Liver (tissue), 8 donors: ENCODE measurements at regions not wholly inside any gene's neighbourhood (a gene's known extent, or its start where the extent isn't known, plus 50 kb on each side); places are given as distances from the start of the nearest gene placed in this dataset.

ENCODE experiments used
- DNase-seq: peaks from one replicate; pipeline ENCODE4 v3.0.0-alpha.2; 2017; ENCODE audit warnings: low spot score
- H3K27ac ChIP-seq, 2 donors: one replicate each; pipeline ENCODE4 v1.7.0; 2013; ENCODE audit warnings: inconsistent platforms in 2 of 2, low read length in 2 of 2, control low read depth in 1 of 2, low read depth in 1 of 2, mild to moderate bottlenecking in 1 of 2
- H3K27me3 ChIP-seq, 4 donors: one replicate each; pipeline versions ENCODE4 v1.6.1 to v1.7.0; 2013; ENCODE audit warnings: low read length in 3 of 4, inconsistent platforms in 1 of 4, mild to moderate bottlenecking in 1 of 4, moderate library complexity in 1 of 4; ENCODE audit not compliant: control insufficient read depth in 4 of 4, insufficient read depth in 4 of 4
- H3K36me3 ChIP-seq, 4 donors: one replicate each; pipeline versions ENCODE4 v1.6.1 to v1.7.0; 2013; ENCODE audit warnings: low read length in 3 of 4, mild to moderate bottlenecking in 3 of 4, low read depth in 1 of 4, moderate library complexity in 1 of 4; ENCODE audit not compliant: control insufficient read depth in 4 of 4, insufficient read depth in 3 of 4
- H3K4me1 ChIP-seq, 4 donors: one replicate each; pipeline versions ENCODE4 v1.6.1 to v1.7.0; 2013; ENCODE audit warnings: low read length in 3 of 4, mild to moderate bottlenecking in 3 of 4, moderate library complexity in 1 of 4; ENCODE audit not compliant: control insufficient read depth in 4 of 4, insufficient read depth in 4 of 4
- H3K4me3 ChIP-seq, 3 donors: one replicate each; pipeline versions ENCODE4 v1.6.1 to v1.7.0; 2013; ENCODE audit warnings: low read length in 3 of 3, control low read depth in 1 of 3, low read depth in 1 of 3, mild to moderate bottlenecking in 1 of 3
- H3K9ac ChIP-seq, 2 donors: one replicate each; pipeline ENCODE4 v1.7.0; 2013; ENCODE audit warnings: low read length in 2 of 2, mild to moderate bottlenecking in 2 of 2, moderate library complexity in 2 of 2, control low read depth in 1 of 2, low read depth in 1 of 2
- H3K9me3 ChIP-seq, 4 donors: one replicate each; pipeline versions ENCODE4 v1.6.1 to v1.7.0; 2013; ENCODE audit warnings: low read length in 3 of 4; ENCODE audit not compliant: control insufficient read depth in 4 of 4
- CTCF ChIP-seq: fragments of 150-350 bp; IDR thresholded peaks from 2 replicates; pipeline ENCODE4 v1.5.1; 2017; ENCODE audit warnings: improper control_type of control experiment, low read depth, low read length; ENCODE audit not compliant: missing input control
- EGR1 ChIP-seq, 2 donors: IDR thresholded peaks; 2 replicates each; pipeline ENCODE4 v1.6.1; 2016 to 2018; ENCODE audit warnings: antibody characterized with exemption in 2 of 2, low read depth in 2 of 2
- FOXA1 ChIP-seq: IDR thresholded peaks from 2 replicates; pipeline ENCODE4 v1.6.1; 2016; ENCODE audit warnings: antibody characterized with exemption
- FOXA2 ChIP-seq: IDR thresholded peaks from 2 replicates; pipeline ENCODE4 v1.6.1; 2016; ENCODE audit warnings: antibody characterized with exemption
- GABPA ChIP-seq, 2 donors: IDR thresholded peaks in 1 of 2; conservative IDR thresholded peaks in 1 of 2; 2 replicates each; pipeline ENCODE4 v1.6.1; 2016; ENCODE audit warnings: antibody characterized with exemption in 2 of 2, mild to moderate bottlenecking in 1 of 2, moderate library complexity in 1 of 2
- HNF4A ChIP-seq, 2 donors: conservative IDR thresholded peaks; 2 replicates each; pipeline ENCODE4 v1.6.1; 2016; ENCODE audit warnings: antibody characterized with exemption in 2 of 2, mild to moderate bottlenecking in 2 of 2
- HNF4G ChIP-seq: IDR thresholded peaks from 2 replicates; pipeline ENCODE4 v1.6.1; 2016; ENCODE audit warnings: antibody characterized with exemption
- JUND ChIP-seq, 2 donors: IDR thresholded peaks; 2 replicates each; pipeline ENCODE4 v1.6.1; 2016; ENCODE audit warnings: antibody characterized with exemption in 2 of 2
- MAX ChIP-seq: IDR thresholded peaks from 2 replicates; pipeline ENCODE4 v1.6.1; 2016; ENCODE audit warnings: antibody characterized with exemption
- NR2F2 ChIP-seq: IDR thresholded peaks from 2 replicates; pipeline ENCODE4 v1.6.1; 2016; ENCODE audit warnings: antibody characterized with exemption
- REST ChIP-seq: IDR thresholded peaks from 2 replicates; pipeline ENCODE4 v1.6.1; 2016; ENCODE audit warnings: antibody characterized with exemption, mild to moderate bottlenecking
- SP1 ChIP-seq: IDR thresholded peaks from 2 replicates; pipeline ENCODE4 v1.6.1; 2018; ENCODE audit warnings: antibody characterized with exemption, mild to moderate bottlenecking
- TAF1 ChIP-seq: conservative IDR thresholded peaks from 2 replicates; pipeline ENCODE4 v1.6.1; 2016; ENCODE audit warnings: antibody characterized with exemption, mild to moderate bottlenecking
- YY1 ChIP-seq: IDR thresholded peaks from 2 replicates; pipeline ENCODE4 v1.6.1; 2016; ENCODE audit warnings: antibody characterized with exemption, mild to moderate bottlenecking
- ZBTB33 ChIP-seq: IDR thresholded peaks from 2 replicates; pipeline ENCODE4 v1.6.1; 2016; ENCODE audit warnings: antibody characterized with exemption
- WGBS: extraction: QIAGEN DNeasy Blood & Tissue Kit; methylation state at CpG from one replicate; pipeline ENCODE4 v1.1.7; 2013; 5-methylcytosine and 5-hydroxymethylcytosine counted together
- donor health status: healthy.
- donor health status: healthy.
- donor health status: healthy.
- donor health status: healthy.
- donor health status: healthy.

GRCh38 chr10:31213959-31214358 is 105.1 kb upstream of the ZEB1 start (continued):
- no peak for TF ChIP-seq REST
- no peak for TF ChIP-seq YY1

- Histone ChIP-seq H3K4me3 (no peak overlapping the region), H3K27ac (no peak overlapping the region), H3K9ac (no peak overlapping the region), H3K4me1 (no peaks in the 10 kb centered on the region), H3K36me3 (no peaks in the 10 kb centered on the region), H3K27me3 (no peaks in the 10 kb centered on the region), H3K9me3 (no peaks in the 10 kb centered on the region)
- no peak for TF ChIP-seq ZBTB33
- TF ChIP-seq TAF1 = no peak
- TF ChIP-seq HNF4A (conservative IDR thresholded peaks at IDR 0.05) = no peak
- no peak for TF ChIP-seq NR2F2
- no peak for TF ChIP-seq SP1
- no peak for TF ChIP-seq JUND (IDR thresholded peaks at IDR 0.05)
- no peak for TF ChIP-seq GABPA (IDR thresholded peaks at IDR 0.05 in 1 of 2, conservative IDR thresholded peaks at IDR 0.05 in 1 of 2)
- no peak for TF ChIP-seq REST
- no peak for TF ChIP-seq YY1
- TF ChIP-seq EGR1 (IDR thresholded peaks at IDR 0.05; ENCODE audit: low read depth in 2 of 2) = no peak
- DNase-seq = no peak
- 91% methylated on average over 2 of the region's 2 CpGs for WGBS
These were observed 104.0 kb upstream of the ZEB1 start for GRCh38 chr10:31215052-31215451.

GRCh38 chr10:31219306-31219705 is 99.7 kb upstream of the ZEB1 start:
- no peak overlapping the region for H3K9ac ChIP-seq
- no peaks in the 10 kb centered on the region for H3K4me1 ChIP-seq
- no peak for DNase-seq
- no peaks in the 10 kb centered on the region for H3K36me3 ChIP-seq
- H3K9me3 ChIP-seq = no peaks in the 10 kb centered on the region
- no peak overlapping the region for H3K4me3 ChIP-seq
- 91% methylated on average over 1 of the region's 1 CpG for WGBS
- H3K27me3 ChIP-seq = no peaks in the 10 kb centered on the region
- no peak overlapping the region for H3K27ac ChIP-seq
- no peak for TF ChIP-seq YY1
- TF ChIP-seq GABPA (IDR thresholded peaks at IDR 0.05 in 1 of 2, conservative IDR thresholded peaks at IDR 0.05 in 1 of 2) = no peak
- no peak for TF ChIP-seq HNF4G
- no peak for TF ChIP-seq MAX
- no peak for TF ChIP-seq HNF4A (conservative IDR thresholded peaks at IDR 0.05)
- no peak for TF ChIP-seq FOXA2
- no peak for TF ChIP-seq FOXA1
- TF ChIP-seq CTCF = no peak
- TF ChIP-seq REST = no peak
- no peak for TF ChIP-seq SP1
